ENCODE measurements at regions not wholly inside any gene's neighbourhood (a gene's known extent, or its start where the extent isn't known, plus 50 kb on each side); places are given as distances from the start of the nearest gene placed in this dataset.

- Histone ChIP-seq H3K4me3 (ENCODE audit: low read depth, low read length) (no peak overlapping the region), H3K9me3 (ENCODE audit: severe bottlenecking) (no peaks in the 10 kb centered on the region), H3K27ac (no peak overlapping the region), H3K36me3 (no peaks in the 10 kb centered on the region), H3K27me3 (ENCODE audit: insufficient read depth, low read depth, severe bottlenecking) (no peaks in the 10 kb centered on the region)
- TF ChIP-seq, protein P1, sequence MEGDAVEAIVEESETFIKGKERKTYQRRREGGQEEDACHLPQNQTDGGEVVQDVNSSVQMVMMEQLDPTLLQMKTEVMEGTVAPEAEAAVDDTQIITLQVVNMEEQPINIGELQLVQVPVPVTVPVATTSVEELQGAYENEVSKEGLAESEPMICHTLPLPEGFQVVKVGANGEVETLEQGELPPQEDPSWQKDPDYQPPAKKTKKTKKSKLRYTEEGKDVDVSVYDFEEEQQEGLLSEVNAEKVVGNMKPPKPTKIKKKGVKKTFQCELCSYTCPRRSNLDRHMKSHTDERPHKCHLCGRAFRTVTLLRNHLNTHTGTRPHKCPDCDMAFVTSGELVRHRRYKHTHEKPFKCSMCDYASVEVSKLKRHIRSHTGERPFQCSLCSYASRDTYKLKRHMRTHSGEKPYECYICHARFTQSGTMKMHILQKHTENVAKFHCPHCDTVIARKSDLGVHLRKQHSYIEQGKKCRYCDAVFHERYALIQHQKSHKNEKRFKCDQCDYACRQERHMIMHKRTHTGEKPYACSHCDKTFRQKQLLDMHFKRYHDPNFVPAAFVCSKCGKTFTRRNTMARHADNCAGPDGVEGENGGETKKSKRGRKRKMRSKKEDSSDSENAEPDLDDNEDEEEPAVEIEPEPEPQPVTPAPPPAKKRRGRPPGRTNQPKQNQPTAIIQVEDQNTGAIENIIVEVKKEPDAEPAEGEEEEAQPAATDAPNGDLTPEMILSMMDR (IDR thresholded peaks at IDR 0.05; ENCODE audit: low read depth, low read length) = no peak
- DNase-seq = no peak
These were observed 70.2 kb downstream of the PPP1R2C start for GRCh38 chrX:42707742-42708141.

DNA sequence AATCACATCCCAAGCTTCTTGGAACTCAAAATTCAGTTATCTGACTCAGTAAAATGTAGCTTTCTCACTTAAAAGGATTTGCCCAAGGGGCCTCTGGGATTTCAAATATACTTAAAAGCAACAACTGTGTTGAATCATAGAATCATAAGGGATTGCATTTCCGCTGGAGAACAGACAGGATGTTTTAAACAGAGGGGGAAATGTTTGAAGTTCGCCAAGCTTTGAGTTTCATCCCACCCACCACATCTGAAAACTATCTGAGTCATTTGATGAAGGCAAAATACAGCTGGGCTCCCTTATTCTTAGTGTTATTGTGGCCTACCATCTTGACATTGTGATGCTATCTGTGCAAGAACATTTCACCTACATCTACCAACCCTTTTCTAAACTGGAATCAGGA is 73.5 kb downstream of the PPP1R2C start:
- Histone ChIP-seq H3K4me3 (ENCODE audit: low read depth, low read length) (no peak overlapping the region), H3K36me3 (no peaks in the 10 kb centered on the region), H3K27ac (no peak overlapping the region), H3K27me3 (ENCODE audit: insufficient read depth, low read depth, severe bottlenecking) (no peaks in the 10 kb centered on the region), H3K9me3 (ENCODE audit: severe bottlenecking) (no peaks in the 10 kb centered on the region)
- TF ChIP-seq, protein P1 (IDR thresholded peaks at IDR 0.05; ENCODE audit: low read depth, low read length) = no peak
- no peak for DNase-seq

- H3K27me3 ChIP-seq (ENCODE audit: insufficient read depth, low read depth, severe bottlenecking) = peaks cover 6% of the 10 kb centered on the region
- TF ChIP-seq, protein P1 (IDR thresholded peaks at IDR 0.05; ENCODE audit: low read depth, low read length) = no peak
- no peaks in the 10 kb centered on the region for H3K36me3 ChIP-seq
- H3K9me3 ChIP-seq (ENCODE audit: severe bottlenecking) = no peaks in the 10 kb centered on the region
- H3K4me3 ChIP-seq (ENCODE audit: low read depth, low read length) = no peak overlapping the region
- H3K27ac ChIP-seq = no peak overlapping the region
- no peak for DNase-seq
These were observed 80.4 kb downstream of the PPP1R2C start for GRCh38 chrX:42697544-42697943.

DNA sequence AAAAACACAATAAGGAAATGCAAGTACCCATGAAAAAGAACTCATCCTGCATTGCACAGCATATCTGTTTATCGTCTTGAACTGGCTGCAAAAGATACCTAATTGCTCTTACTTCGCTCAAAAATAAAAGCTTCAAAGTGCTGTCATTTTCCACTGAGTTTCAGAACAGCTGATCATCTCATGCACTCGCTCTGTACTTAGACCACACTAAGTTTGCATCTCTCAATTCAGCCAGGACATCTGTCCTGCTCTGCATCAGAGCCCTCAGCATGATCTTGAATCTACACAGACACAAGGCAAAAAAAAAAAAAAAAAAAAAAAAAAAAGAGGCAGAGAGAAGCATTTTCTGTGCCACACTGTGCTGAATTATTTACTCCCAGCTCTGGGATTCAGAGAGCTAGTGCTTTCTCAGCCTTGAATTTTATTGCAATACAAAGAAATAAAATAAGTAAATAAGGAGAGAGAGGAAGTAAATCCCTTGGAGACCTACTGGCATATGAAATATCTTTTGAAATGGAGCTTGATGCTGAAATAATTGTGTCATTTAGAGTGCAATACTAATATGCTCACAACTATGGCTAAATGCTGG is 81.3 kb downstream of the PPP1R2C start:
- peaks cover 6% of the 10 kb centered on the region for H3K27me3 ChIP-seq (ENCODE audit: insufficient read depth, low read depth, severe bottlenecking)
- no peak for DNase-seq
- TF ChIP-seq, protein P1 (IDR thresholded peaks at IDR 0.05; ENCODE audit: low read depth, low read length) = no peak
- no peaks in the 10 kb centered on the region for H3K36me3 ChIP-seq
- no peak overlapping the region for H3K27ac ChIP-seq
- H3K4me3 ChIP-seq (ENCODE audit: low read depth, low read length) = no peak overlapping the region
- no peaks in the 10 kb centered on the region for H3K9me3 ChIP-seq (ENCODE audit: severe bottlenecking)

- no peak for DNase-seq
- TF ChIP-seq, protein P1 (IDR thresholded peaks at IDR 0.05; ENCODE audit: low read depth, low read length) = no peak
- Histone ChIP-seq H3K27me3 (ENCODE audit: insufficient read depth, low read depth, severe bottlenecking) (peaks cover 6% of the 10 kb centered on the region), H3K9me3 (ENCODE audit: severe bottlenecking) (no peaks in the 10 kb centered on the region), H3K27ac (no peak overlapping the region), H3K36me3 (no peaks in the 10 kb centered on the region), H3K4me3 (ENCODE audit: low read depth, low read length) (no peak overlapping the region)
These were observed 82.1 kb downstream of the PPP1R2C start for GRCh38 chrX:42695800-42696358.
